ENCODE measurements at regions not wholly inside any gene's neighbourhood (a gene's known extent, or its start where the extent isn't known, plus 50 kb on each side); places are given as distances from the start of the nearest gene placed in this dataset.

- no peak overlapping the region for H3K4me3 ChIP-seq (ENCODE audit: low read depth, low read length)
- TF ChIP-seq CTCF (IDR thresholded peaks at IDR 0.05; ENCODE audit: borderline replicate concordance, insufficient read depth, low read depth, low read length): no peak
Observed at GRCh38 chr2:42880738-42881690, 88.6 kb upstream of the HAAO start.

GRCh38 chr2:42879913-42880737, 87.7 kb upstream of the HAAO start:
- TF ChIP-seq CTCF (IDR thresholded peaks at IDR 0.05; ENCODE audit: borderline replicate concordance, insufficient read depth, low read depth, low read length): no peak
- no peak overlapping the region for H3K4me3 ChIP-seq (ENCODE audit: low read depth, low read length)

GRCh38 chr2:42879121-42879705, 86.8 kb upstream of the HAAO start:
- no peak for TF ChIP-seq CTCF (IDR thresholded peaks at IDR 0.05; ENCODE audit: borderline replicate concordance, insufficient read depth, low read depth, low read length)
- H3K4me3 ChIP-seq (ENCODE audit: low read depth, low read length): no peak overlapping the region

GRCh38 chr2:42878581-42878980, 86.2 kb upstream of the HAAO start:
- H3K4me3 ChIP-seq (ENCODE audit: low read depth, low read length): no peak overlapping the region
- TF ChIP-seq CTCF (IDR thresholded peaks at IDR 0.05; ENCODE audit: borderline replicate concordance, insufficient read depth, low read depth, low read length): no peak

- no peak for TF ChIP-seq CTCF (IDR thresholded peaks at IDR 0.05; ENCODE audit: borderline replicate concordance, insufficient read depth, low read depth, low read length)
- no peak overlapping the region for H3K4me3 ChIP-seq (ENCODE audit: low read depth, low read length)
Observed at GRCh38 chr2:42877936-42878335, 85.6 kb upstream of the HAAO start.

- no peak overlapping the region for H3K4me3 ChIP-seq (ENCODE audit: low read depth, low read length)
- TF ChIP-seq CTCF (IDR thresholded peaks at IDR 0.05; ENCODE audit: borderline replicate concordance, insufficient read depth, low read depth, low read length): no peak
Observed at GRCh38 chr2:42877511-42877910, 85.1 kb upstream of the HAAO start.

All from GM12875 (cell line).